Colonic mucosa (tissue), 4 donors: ENCODE measurements at regions not wholly inside any gene's neighbourhood (a gene's known extent, or its start where the extent isn't known, plus 50 kb on each side); places are given as distances from the start of the nearest gene placed in this dataset.

ENCODE experiments used
- DNase-seq: peaks from one replicate; pipeline ENCODE4 v3.0.0-alpha.2; 2020
- H3K27ac ChIP-seq: fragments of 200-600 bp; one replicate; pipeline ENCODE4 v1.8.0; 2021
- H3K27me3 ChIP-seq: fragments of 200-600 bp; one replicate; pipeline ENCODE4 v1.8.0; 2021
- H3K36me3 ChIP-seq: fragments of 200-600 bp; one replicate; pipeline ENCODE4 v1.8.0; 2021
- H3K4me1 ChIP-seq: fragments of 200-600 bp; one replicate; pipeline ENCODE4 v1.8.0; 2021; ENCODE audit warnings: mild to moderate bottlenecking
- H3K4me3 ChIP-seq: fragments of 200-600 bp; one replicate; pipeline ENCODE4 v1.8.0; 2021
- H3K9ac ChIP-seq, 2 donors: one replicate each; pipeline ENCODE4 v1.7.0; 2013; ENCODE audit warnings: control low read depth in 2 of 2, low read depth in 2 of 2, low read length in 2 of 2
- H3K9me3 ChIP-seq: fragments of 200-600 bp; one replicate; pipeline ENCODE4 v1.8.0; 2021
- CTCF ChIP-seq: fragments of 200-600 bp; IDR thresholded peaks from one replicate; pipeline ENCODE4 v1.8.0; 2022; ENCODE audit warnings: antibody characterized with exemption, mild to moderate bottlenecking
- intact Hi-C: fragments of 100-400 bp; cut with DNase I; formaldehyde crosslinking; loops from one replicate; pipeline ENCODE4 v1.14.1; 2022
- donor health status: healthy.
- donor health status: DM: no; HTN: no; CAD: no.
- donor health status: DM: no; HTN: no; CAD: no.

GRCh38 chr1:227369102-227369760 lies 50.9 kb upstream of the CDC42BPA start:
- Histone ChIP-seq H3K4me1 (peaks cover 5% of the 10 kb centered on the region), H3K27ac (no peak overlapping the region), H3K36me3 (no peaks in the 10 kb centered on the region), H3K9ac (no peak overlapping the region), H3K4me3 (no peak overlapping the region), H3K27me3 (no peaks in the 10 kb centered on the region), H3K9me3 (no peaks in the 10 kb centered on the region)
- TF ChIP-seq CTCF, result no peak
- intact Hi-C loops, result no loop called here
- no peak for DNase-seq
